AG09319 (cell line): ENCODE measurements at regions not wholly inside any gene's neighbourhood (a gene's known extent, or its start where the extent isn't known, plus 50 kb on each side); places are given as distances from the start of the nearest gene placed in this dataset.

Experiments
- DNase-seq: peaks from one replicate; pipeline ENCODE4 v3.0.0-alpha.2; 2010; ENCODE audit warnings: low read depth; ENCODE audit errors: extremely low read depth
- TF ChIP-seq, protein P1 (sequence below): IDR thresholded peaks from 2 replicates; pipeline ENCODE4 v1.5.1; 2011; ENCODE audit warnings: low read depth, mild to moderate bottlenecking, inconsistent platforms, low read length, moderate library complexity

DNA sequence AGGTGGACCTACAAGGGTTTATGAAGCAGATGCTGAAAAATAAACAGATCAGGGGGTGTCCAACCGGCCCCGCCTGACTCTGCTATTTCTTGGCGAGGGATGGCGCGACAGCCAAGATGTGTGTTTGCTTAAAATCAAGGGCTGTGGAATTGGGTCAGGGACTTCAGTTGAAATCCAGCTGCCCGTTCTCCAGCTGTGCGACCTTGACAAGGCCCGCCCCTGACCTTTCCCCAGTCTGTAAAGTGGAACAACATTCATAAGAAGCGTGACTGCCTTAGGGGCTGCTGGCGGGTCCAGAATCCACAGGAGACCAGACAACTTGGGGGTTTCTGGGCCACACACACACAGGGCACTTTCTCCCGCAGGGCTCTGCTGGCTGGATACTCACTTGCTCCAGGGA is 517.5 kb downstream of the PREX1 start:
- TF ChIP-seq, protein P1, sequence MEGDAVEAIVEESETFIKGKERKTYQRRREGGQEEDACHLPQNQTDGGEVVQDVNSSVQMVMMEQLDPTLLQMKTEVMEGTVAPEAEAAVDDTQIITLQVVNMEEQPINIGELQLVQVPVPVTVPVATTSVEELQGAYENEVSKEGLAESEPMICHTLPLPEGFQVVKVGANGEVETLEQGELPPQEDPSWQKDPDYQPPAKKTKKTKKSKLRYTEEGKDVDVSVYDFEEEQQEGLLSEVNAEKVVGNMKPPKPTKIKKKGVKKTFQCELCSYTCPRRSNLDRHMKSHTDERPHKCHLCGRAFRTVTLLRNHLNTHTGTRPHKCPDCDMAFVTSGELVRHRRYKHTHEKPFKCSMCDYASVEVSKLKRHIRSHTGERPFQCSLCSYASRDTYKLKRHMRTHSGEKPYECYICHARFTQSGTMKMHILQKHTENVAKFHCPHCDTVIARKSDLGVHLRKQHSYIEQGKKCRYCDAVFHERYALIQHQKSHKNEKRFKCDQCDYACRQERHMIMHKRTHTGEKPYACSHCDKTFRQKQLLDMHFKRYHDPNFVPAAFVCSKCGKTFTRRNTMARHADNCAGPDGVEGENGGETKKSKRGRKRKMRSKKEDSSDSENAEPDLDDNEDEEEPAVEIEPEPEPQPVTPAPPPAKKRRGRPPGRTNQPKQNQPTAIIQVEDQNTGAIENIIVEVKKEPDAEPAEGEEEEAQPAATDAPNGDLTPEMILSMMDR: no peak
- DNase-seq: no peak

DNA sequence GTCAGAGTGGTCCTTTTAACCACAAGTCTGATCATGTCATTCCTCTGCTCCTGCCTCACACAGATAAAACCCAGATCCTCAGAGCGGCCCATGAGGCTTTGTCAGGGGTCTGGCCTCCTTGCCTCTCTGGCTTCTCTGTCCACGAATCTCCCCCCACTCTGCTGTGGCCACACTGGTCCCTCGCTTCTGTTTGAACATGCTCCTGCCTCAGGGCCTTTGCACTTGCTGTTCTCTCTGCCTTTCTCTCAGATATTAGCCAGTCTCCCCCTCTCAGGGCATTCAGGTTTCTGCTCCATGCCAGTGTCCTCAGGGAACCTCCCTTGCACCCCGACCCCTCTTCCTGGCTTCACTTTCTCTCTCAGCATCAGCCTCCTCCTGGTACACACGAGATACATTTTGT is 518.5 kb downstream of the PREX1 start:
- DNase-seq: no peak
- TF ChIP-seq, protein P1: no peak

DNA sequence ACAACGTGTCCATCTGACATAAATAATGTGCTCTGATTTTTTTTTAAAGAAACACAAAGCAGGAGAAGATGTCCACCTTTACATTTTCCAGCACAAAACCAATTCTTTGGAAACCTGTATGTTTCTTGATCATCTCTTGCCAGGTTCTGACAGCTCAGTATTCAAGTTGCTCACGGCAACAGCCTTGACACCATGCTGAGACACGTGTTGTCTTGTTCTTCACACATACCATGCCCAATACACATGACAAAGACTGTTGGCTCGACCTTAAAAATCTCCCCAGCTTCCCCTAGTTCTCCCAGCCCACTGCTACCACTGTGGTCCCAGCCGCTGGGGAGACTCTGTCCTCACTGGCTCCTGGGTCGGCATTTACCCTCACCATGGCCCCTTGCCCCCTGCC is 518.9 kb downstream of the PREX1 start:
- TF ChIP-seq, protein P1: no peak
- DNase-seq: no peak

DNA sequence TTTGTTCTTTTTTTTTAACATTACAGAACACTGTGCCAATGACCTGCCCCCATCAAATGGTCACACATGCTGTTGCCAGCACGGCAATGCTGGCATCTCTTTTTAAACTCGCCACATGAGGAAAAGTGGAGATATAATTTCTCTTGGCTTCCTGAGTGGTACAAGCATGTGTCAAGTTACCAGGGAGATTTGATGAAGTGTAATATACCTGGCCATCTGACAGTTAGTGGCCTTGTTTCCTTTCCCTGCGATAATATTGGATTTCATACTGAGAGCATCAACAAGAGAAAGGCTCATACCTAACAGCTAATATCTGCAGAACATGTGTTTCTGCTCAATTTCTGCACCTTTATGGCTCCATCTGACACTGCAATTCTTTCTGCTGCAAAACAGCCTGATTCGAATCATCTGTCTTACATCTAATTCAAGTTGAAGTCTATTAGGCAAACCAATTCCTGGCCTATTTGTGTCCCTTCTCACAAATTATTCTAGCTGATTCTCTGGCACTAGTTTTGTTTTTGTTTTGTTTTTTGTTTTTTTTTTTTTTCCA is 519.5 kb downstream of the PREX1 start:
- DNase-seq: no peak
- TF ChIP-seq, protein P1: no peak

DNA sequence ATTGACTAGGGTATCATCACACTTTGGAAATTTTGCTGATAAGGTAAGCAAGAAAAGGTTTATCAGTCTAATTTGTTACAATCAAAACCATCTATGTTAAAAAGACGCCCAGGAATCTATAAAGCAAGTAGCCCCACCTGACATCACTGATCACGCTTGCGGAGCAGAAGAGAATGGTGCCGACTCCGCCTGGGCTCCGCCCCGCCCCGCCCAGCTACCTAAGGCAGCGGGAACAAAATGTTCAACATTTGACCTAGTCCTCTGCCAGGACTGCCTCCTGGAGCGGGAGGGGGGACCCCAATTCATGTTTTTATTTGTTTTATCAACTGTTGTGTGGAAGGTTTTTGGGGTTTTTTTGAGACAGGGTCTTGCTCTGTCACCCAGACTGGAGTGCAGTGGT is 520.5 kb downstream of the PREX1 start:
- TF ChIP-seq, protein P1: no peak
- no peak for DNase-seq

DNA sequence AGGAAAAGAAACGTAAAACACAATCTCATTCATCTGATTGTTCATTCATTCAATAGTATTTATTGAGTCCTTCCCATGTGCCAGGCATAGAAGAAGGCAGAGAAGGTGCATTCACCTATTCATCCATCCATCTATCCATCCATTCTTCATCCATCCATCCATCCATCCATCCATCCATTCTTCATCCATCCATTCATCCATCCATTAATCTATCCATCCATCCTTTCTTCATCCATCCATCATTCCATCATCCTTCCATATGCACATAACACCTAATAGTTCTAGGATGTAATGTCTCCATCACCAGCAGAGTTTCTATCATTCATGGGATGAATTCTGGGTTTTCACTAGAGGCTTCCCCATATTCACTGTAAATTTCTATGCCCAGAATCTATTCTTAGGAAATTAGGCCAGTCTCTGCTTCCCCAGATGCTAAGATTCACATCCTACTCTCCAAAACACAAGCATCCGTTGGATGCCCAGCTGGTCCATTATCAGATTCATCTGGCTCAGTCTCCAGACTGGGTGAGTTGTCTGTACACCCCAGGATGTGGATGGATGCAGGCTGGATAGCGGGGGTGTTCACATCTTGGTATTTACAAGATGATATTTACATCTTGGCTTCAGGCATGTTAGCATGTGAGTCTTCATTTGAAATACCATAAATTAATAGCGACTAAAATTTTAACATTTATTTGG is 517.7 kb upstream of the SULF2 start:
- DNase-seq: no peak

DNA sequence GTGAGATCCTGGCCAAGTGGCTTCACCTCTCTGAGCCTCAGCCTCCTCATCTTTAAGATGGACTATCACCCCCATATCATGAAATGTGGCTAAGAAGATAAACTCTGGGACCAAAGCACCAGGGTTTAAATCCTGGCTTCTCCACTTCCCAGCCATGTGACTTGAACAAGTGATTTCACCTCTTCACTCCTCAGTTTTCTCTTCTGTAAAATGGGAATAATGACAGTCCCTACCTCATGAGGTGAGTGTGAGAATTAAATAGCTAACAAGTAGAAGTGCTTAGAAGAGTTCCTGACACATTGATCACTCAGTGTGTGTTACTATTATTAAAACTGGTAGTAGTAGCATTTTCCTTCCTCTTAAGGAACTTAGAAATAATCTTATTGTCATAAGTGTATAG is 516.9 kb upstream of the SULF2 start:
- TF ChIP-seq, protein P1: no peak
- no peak for DNase-seq

More for the DNA sequence above, 517.7 kb upstream of the SULF2 start:
- TF ChIP-seq, protein P1: no peak
